Activated CD4-positive, alpha-beta T cell treated with anti-CD3 and anti-CD28 coated beads, Interleukin-2, amount 50 U/mL, for 48 hours (primary cell): ENCODE measurements at regions not wholly inside any gene's neighbourhood (a gene's known extent, or its start where the extent isn't known, plus 50 kb on each side); places are given as distances from the start of the nearest gene placed in this dataset.
"Not testable (repeated sequence)": the region's sequence is repeated elsewhere in the genome, so short reads cannot be mapped to it uniquely, and the experiment has no call there.

ENCODE experiments used
- DNase-seq, 2 experiments: peaks; one replicate each; pipeline ENCODE4 v3.0.0-alpha.2; 2020

- no peak for DNase-seq
These were observed 125.3 kb upstream of the CADM1 start for GRCh38 chr11:115629456-115630015.

- DNase-seq, result no peak
These were observed 123.6 kb upstream of the CADM1 start for GRCh38 chr11:115627666-115628460.

DNA sequence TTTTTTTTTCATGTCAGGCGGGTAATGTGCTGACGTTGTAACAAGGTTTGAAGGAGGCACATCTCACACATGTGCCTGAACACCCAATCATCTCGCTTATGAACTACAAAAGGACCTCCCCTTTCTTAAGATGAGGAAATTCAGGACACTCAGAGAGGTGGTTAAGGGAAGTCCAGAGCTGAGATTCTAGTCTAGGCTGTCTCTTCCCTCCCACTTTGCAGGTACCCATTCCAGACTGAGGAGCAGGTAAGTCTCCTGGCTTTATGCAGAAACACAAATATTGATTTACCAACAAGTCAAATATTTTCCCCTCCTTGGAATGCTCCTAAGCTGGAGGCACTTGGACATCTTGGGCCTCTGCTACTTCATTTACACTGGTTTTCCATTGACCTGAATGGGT lies 122.9 kb upstream of the CADM1 start:
- DNase-seq, result no peak

GRCh38 chr11:115626414-115626813 lies 122.2 kb upstream of the CADM1 start:
- no peak for DNase-seq

DNA sequence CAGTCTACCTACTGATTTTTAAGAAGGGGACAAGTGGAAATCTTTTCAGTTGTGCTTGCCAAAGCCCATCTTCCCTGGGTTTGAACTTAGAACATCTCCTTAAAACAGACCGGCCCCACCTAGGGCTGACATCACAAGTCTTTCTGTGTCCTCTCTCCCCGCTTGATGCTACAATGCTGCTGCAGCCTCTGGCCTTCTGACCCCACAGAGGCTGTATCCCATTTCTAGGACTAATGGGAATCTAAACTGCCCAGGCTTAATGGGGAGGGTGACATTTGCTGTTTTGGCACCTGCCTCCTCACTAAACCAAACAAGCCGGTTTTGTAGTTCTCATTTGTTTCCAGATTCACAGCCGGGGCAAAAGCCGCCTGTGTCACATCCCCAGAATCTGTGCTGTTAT lies 121.3 kb upstream of the CADM1 start:
- no peak for DNase-seq

- DNase-seq, result no peak
These were observed 119.8 kb upstream of the CADM1 start for GRCh38 chr11:115624065-115624464.

DNA sequence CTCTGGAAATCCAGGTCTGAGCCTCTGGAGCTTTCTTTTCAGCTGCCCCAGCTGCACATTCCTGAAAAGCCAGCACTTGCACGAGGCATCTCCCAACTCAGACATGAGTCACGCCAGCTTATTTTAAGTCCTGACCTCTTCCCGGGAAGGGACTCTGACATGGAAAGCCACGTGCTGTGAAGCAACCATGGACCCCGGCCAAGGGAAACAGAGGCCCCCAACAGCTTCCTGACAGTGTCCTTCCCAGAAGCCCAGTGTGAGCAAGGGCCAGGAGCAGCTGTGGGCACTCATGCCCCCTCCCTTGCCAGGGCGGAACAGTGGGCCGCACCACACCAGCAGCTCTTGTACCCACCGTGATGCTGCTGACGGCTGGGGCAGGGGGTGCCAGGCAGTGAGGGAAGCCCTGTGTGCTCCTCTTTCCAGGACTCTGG lies 118.8 kb upstream of the CADM1 start:
- DNase-seq, result no peak

DNA sequence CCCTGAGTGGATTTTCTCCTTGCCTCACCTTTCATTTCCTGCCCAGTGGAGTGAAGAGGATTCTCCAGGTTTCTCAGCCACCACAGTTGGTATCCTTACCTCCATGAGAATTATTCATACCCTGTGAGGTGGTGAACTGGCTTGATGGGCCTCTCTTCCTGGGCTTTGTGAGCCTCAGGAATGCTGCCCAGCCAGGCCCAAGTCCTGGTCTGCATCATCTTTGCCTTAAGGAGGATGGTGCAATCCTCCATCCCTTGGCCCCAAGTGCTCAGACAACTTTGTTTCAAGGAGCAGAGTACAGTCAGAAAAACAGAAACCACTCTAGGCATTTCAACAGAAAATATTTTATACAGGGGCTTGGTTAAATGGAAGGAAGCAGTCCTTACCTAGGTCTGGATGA lies 114.2 kb upstream of the CADM1 start:
- DNase-seq, result no peak

DNA sequence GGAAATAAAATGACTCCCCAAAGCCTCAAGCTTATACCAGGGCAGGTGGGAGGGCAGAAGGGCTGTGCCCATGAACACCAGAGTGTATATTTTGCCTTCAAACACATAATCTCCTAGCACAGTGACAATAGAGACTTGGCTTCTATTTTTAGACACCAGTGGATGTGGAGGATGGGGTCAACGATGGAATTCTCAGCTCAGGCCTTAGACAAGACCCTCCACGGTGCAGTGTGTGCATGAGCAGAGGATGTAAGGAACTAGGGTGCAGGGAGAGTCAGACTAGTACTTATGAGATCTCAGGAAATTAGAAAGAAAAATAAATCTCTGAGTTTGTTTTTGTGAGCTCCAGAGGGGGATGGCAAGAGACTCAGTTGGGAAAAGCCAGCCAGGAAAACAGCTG lies 113.6 kb upstream of the CADM1 start:
- DNase-seq, result no peak

- no peak for DNase-seq
These were observed 112.8 kb upstream of the CADM1 start for GRCh38 chr11:115616971-115617370.

DNA sequence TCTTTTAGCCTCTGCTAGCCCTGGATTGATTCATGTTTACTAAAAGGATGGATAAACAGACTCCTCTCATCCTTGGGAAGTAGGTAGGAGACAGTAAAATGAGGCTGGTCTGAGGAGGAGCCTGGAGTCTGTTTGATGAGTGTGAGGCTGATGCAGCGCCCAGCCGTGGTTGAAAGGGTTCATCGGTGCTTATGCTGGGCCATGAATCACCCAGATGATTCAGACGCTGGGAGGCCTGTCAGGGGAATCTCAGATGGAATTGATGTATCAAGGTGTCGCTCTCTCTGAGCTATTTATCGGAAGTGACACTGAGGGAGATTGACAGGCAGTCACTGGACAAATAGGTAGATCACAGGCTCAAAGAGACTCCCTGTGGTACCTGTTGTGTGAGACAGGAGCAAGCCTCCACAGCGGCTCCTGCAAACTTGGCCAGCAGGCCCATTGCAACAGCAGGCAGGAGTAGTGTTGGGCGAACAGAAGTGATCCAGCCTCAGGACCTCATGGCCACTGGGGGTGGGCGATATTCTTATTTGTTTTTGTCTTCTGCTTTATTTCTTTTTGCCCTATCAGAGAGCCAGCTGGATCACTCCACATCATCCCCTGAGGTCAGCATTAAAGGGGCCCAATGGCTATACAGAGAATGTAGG lies 109.9 kb upstream of the CADM1 start:
- DNase-seq, result peak in 1 of 2 experiments; percentile 4

GRCh38 chr11:115613004-115613403 lies 108.8 kb upstream of the CADM1 start:
- no peak for DNase-seq

- no peak for DNase-seq
These were observed 108.0 kb upstream of the CADM1 start for GRCh38 chr11:115612046-115612730.

GRCh38 chr11:115611343-115611742 lies 107.1 kb upstream of the CADM1 start:
- DNase-seq, result no peak

DNA sequence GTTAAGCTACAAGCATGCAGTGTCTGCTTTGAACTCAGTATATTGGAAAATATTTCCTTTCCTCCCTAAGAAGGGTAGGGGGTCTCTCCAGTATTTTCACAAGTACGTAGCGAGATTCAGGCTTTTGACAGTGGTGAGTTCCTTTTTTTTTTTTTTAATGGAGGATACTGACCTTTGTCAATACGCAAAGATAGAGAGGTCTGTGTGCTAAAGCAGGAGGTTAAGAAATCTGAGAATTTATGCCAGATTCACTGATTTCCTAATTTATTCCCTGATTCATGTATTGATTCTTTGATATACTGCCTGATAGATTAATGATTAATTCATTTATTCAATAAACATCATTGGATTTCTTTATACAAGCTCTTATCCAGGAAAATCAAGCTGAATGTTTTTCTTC lies 106.7 kb upstream of the CADM1 start:
- DNase-seq, result no peak

GRCh38 chr11:115610234-115610633 lies 106.0 kb upstream of the CADM1 start:
- not testable (repeated sequence) for DNase-seq

DNA sequence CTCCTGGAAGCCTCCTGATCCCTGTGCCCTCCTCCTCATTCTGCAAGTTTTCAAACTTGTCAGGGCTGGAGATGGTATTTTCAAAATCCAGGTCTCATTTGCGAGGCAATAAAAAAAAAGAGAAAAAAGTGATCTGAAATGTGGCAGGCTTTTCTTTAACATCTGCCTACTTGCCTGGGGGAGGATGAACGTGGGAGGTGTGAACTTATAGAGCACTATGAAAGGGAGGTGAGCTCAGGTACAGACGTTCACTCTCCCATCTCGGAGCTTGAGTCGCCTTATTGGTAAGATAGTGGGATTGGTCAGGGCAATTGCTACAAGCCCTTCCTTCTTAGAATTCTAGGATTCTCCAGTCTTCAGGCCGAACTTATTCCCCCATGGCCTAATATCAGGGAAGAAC lies 104.8 kb upstream of the CADM1 start:
- DNase-seq, result no peak

DNA sequence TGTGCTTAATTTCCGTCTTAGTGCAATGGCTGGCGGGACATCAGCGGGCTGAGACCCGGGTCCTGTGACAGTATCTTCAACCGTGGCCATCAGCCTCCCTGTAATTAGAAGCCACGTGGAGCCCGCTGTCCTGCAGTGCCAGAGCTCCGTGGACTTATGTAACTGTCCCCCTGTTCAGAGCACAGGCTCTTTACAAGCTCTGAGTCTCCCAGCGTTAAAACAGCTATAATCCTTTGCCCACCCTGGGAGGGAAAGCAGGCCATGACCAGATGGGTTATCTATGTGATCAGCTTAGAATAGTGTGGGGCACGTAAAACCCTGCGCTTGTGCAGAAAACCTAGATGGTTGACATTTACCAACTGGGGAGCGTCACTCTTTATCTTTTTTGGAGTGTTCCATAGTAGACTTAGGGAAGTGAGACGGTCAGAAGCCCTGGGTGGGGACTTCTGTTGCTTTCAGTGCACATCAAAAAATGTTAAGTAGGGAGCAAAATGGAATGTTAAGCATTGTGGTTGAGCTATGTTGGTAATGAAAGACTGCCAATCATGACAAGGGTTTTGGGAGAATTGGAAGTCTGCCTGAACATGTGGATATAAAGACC lies 103.5 kb upstream of the CADM1 start:
- no peak for DNase-seq

- DNase-seq, result no peak
These were observed 102.4 kb upstream of the CADM1 start for GRCh38 chr11:115606498-115607220.

DNA sequence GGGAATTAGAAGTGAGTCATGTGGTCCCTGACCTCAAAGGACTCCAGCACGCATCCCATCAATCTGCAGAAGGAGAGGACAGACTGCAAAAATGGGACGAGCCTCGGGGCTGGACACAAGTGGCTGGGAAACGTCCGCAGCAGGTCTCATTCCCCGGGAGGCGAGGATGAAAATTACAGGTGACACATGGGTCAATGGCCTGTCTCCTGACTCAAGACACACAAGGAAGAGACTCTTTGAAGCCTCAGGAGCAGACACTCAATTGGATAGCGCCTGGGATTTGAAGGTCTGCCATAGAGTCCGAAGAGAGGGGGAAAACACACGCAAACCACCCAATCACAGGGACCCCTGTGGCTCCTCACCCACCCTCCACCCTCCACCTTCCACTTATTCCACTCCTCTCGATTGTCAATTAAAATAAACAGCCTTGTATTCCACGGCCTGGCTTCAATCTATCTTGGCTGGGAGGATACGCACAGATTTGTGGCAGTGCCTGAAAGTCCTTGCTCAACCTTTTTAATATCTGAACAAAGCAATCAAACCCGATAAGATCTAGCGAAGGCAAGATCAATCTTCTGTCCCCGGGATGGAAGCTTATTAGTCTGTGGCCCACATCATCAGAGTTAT lies 101.8 kb upstream of the CADM1 start:
- DNase-seq, result no peak

- DNase-seq, result not testable (repeated sequence)
These were observed 101.2 kb upstream of the CADM1 start for GRCh38 chr11:115605397-115605796.

GRCh38 chr11:115599125-115599524 lies 94.9 kb upstream of the CADM1 start:
- DNase-seq, result no peak
